ENCODE measurements at regions not wholly inside any gene's neighbourhood (a gene's known extent, or its start where the extent isn't known, plus 50 kb on each side); places are given as distances from the start of the nearest gene placed in this dataset.

GRCh38 chr7:26060733-26061677 lies 91.0 kb upstream of the NFE2L3 start:
- H3K27ac ChIP-seq (ENCODE audit: low read length), result no peak overlapping the region

GRCh38 chr7:26061678-26062603 lies 90.1 kb upstream of the NFE2L3 start:
- Histone ChIP-seq H3K9ac (ENCODE audit: low read length in 2 of 2) (no peak overlapping the region), H3K9me3 (ENCODE audit: control insufficient read depth in 2 of 2, low read length in 2 of 2) (peaks cover 0 to 3% of the 10 kb centered on the region in 2 donors), H3K4me3 (ENCODE audit: low read length in 2 of 2) (no peak overlapping the region), H3K27me3 (ENCODE audit: control insufficient read depth in 1 of 2, insufficient read depth in 2 of 2, low read length in 2 of 2) (peaks cover 7 to 8% of the 10 kb centered on the region in 2 donors), H3K27ac (ENCODE audit: low read length) (no peak overlapping the region), H3K36me3 (ENCODE audit: control insufficient read depth in 2 of 2, insufficient read depth in 2 of 2, low read length in 2 of 2) (no peaks in the 10 kb centered on the region), H3K4me1 (ENCODE audit: control insufficient read depth, insufficient read depth, low read length) (no peaks in the 10 kb centered on the region)

More at GRCh38 chr7:26060733-26061677, 91.0 kb upstream of the NFE2L3 start:
- Histone ChIP-seq H3K4me3 (ENCODE audit: low read length in 2 of 2) (no peak overlapping the region), H3K9me3 (ENCODE audit: control insufficient read depth in 2 of 2, low read length in 2 of 2) (peaks cover 0 to 5% of the 10 kb centered on the region in 2 donors), H3K27me3 (ENCODE audit: control insufficient read depth in 1 of 2, insufficient read depth in 2 of 2, low read length in 2 of 2) (peaks cover 7 to 10% of the 10 kb centered on the region in 2 donors), H3K36me3 (ENCODE audit: control insufficient read depth in 2 of 2, insufficient read depth in 2 of 2, low read length in 2 of 2) (no peaks in the 10 kb centered on the region), H3K4me1 (ENCODE audit: control insufficient read depth, insufficient read depth, low read length) (no peaks in the 10 kb centered on the region), H3K9ac (ENCODE audit: low read length in 2 of 2) (no peak overlapping the region)

GRCh38 chr7:26065652-26066051 lies 86.3 kb upstream of the NFE2L3 start:
- H3K9me3 ChIP-seq (ENCODE audit: control insufficient read depth in 2 of 2, low read length in 2 of 2), result no peaks in the 10 kb centered on the region
- no peaks in the 10 kb centered on the region for H3K4me1 ChIP-seq (ENCODE audit: control insufficient read depth, insufficient read depth, low read length)
- no peak overlapping the region for H3K27ac ChIP-seq (ENCODE audit: low read length)
- H3K9ac ChIP-seq (ENCODE audit: low read length in 2 of 2), result no peak overlapping the region
- peaks cover 3 to 8% of the 10 kb centered on the region in 2 donors for H3K27me3 ChIP-seq (ENCODE audit: control insufficient read depth in 1 of 2, insufficient read depth in 2 of 2, low read length in 2 of 2)
- H3K36me3 ChIP-seq (ENCODE audit: control insufficient read depth in 2 of 2, insufficient read depth in 2 of 2, low read length in 2 of 2), result no peaks in the 10 kb centered on the region
- H3K4me3 ChIP-seq (ENCODE audit: low read length in 2 of 2), result no peak overlapping the region

- H3K27me3 ChIP-seq (ENCODE audit: control insufficient read depth in 1 of 2, insufficient read depth in 2 of 2, low read length in 2 of 2), result peaks cover 3 to 9% of the 10 kb centered on the region in 2 donors
- H3K4me1 ChIP-seq (ENCODE audit: control insufficient read depth, insufficient read depth, low read length), result no peaks in the 10 kb centered on the region
- H3K9me3 ChIP-seq (ENCODE audit: control insufficient read depth in 2 of 2, low read length in 2 of 2), result no peaks in the 10 kb centered on the region
- H3K4me3 ChIP-seq (ENCODE audit: low read length in 2 of 2), result no peak overlapping the region
- no peak overlapping the region for H3K9ac ChIP-seq (ENCODE audit: low read length in 2 of 2)
- no peaks in the 10 kb centered on the region for H3K36me3 ChIP-seq (ENCODE audit: control insufficient read depth in 2 of 2, insufficient read depth in 2 of 2, low read length in 2 of 2)
- no peak overlapping the region for H3K27ac ChIP-seq (ENCODE audit: low read length)
Observed at GRCh38 chr7:26066736-26067135, 85.3 kb upstream of the NFE2L3 start.

GRCh38 chr7:26070290-26070689 lies 81.7 kb upstream of the NFE2L3 start:
- H3K27ac ChIP-seq (ENCODE audit: low read length), result no peak overlapping the region
- no peak overlapping the region for H3K9ac ChIP-seq (ENCODE audit: low read length in 2 of 2)
- no peaks in the 10 kb centered on the region for H3K36me3 ChIP-seq (ENCODE audit: control insufficient read depth in 2 of 2, insufficient read depth in 2 of 2, low read length in 2 of 2)
- peaks cover 7 to 13% of the 10 kb centered on the region in 2 donors for H3K27me3 ChIP-seq (ENCODE audit: control insufficient read depth in 1 of 2, insufficient read depth in 2 of 2, low read length in 2 of 2)
- no peaks in the 10 kb centered on the region for H3K4me1 ChIP-seq (ENCODE audit: control insufficient read depth, insufficient read depth, low read length)
- no peaks in the 10 kb centered on the region for H3K9me3 ChIP-seq (ENCODE audit: control insufficient read depth in 2 of 2, low read length in 2 of 2)
- no peak overlapping the region for H3K4me3 ChIP-seq (ENCODE audit: low read length in 2 of 2)

- Histone ChIP-seq H3K4me3 (ENCODE audit: low read length in 2 of 2) (no peak overlapping the region), H3K27ac (ENCODE audit: low read length) (no peak overlapping the region), H3K27me3 (ENCODE audit: control insufficient read depth in 1 of 2, insufficient read depth in 2 of 2, low read length in 2 of 2) (peaks cover 14 to 25% of the 10 kb centered on the region in 2 donors), H3K4me1 (ENCODE audit: control insufficient read depth, insufficient read depth, low read length) (no peaks in the 10 kb centered on the region), H3K36me3 (ENCODE audit: control insufficient read depth in 2 of 2, insufficient read depth in 2 of 2, low read length in 2 of 2) (no peaks in the 10 kb centered on the region), H3K9ac (ENCODE audit: low read length in 2 of 2) (no peak overlapping the region), H3K9me3 (ENCODE audit: control insufficient read depth in 2 of 2, low read length in 2 of 2) (no peaks in the 10 kb centered on the region)
Observed at GRCh38 chr7:26071622-26072456, 80.2 kb upstream of the NFE2L3 start.

- Histone ChIP-seq H3K9ac (ENCODE audit: low read length in 2 of 2) (no peak overlapping the region), H3K9me3 (ENCODE audit: control insufficient read depth in 2 of 2, low read length in 2 of 2) (no peaks in the 10 kb centered on the region), H3K27ac (ENCODE audit: low read length) (no peak overlapping the region), H3K4me1 (ENCODE audit: control insufficient read depth, insufficient read depth, low read length) (no peaks in the 10 kb centered on the region), H3K36me3 (ENCODE audit: control insufficient read depth in 2 of 2, insufficient read depth in 2 of 2, low read length in 2 of 2) (no peaks in the 10 kb centered on the region), H3K27me3 (ENCODE audit: control insufficient read depth in 1 of 2, insufficient read depth in 2 of 2, low read length in 2 of 2) (peaks cover 17 to 32% of the 10 kb centered on the region in 2 donors), H3K4me3 (ENCODE audit: low read length in 2 of 2) (no peak overlapping the region)
Observed at GRCh38 chr7:26073041-26073440, 79.0 kb upstream of the NFE2L3 start.

GRCh38 chr7:26074919-26075318 lies 77.1 kb upstream of the NFE2L3 start:
- Histone ChIP-seq H3K9ac (ENCODE audit: low read length in 2 of 2) (no peak overlapping the region), H3K27me3 (ENCODE audit: control insufficient read depth in 1 of 2, insufficient read depth in 2 of 2, low read length in 2 of 2) (peaks cover 27 to 37% of the 10 kb centered on the region in 2 donors), H3K4me3 (ENCODE audit: low read length in 2 of 2) (no peak overlapping the region), H3K27ac (ENCODE audit: low read length) (no peak overlapping the region), H3K4me1 (ENCODE audit: control insufficient read depth, insufficient read depth, low read length) (peaks cover 4% of the 10 kb centered on the region), H3K36me3 (ENCODE audit: control insufficient read depth in 2 of 2, insufficient read depth in 2 of 2, low read length in 2 of 2) (no peaks in the 10 kb centered on the region), H3K9me3 (ENCODE audit: control insufficient read depth in 2 of 2, low read length in 2 of 2) (no peaks in the 10 kb centered on the region)

- Histone ChIP-seq H3K36me3 (ENCODE audit: control insufficient read depth in 2 of 2, insufficient read depth in 2 of 2, low read length in 2 of 2) (no peaks in the 10 kb centered on the region), H3K27me3 (ENCODE audit: control insufficient read depth in 1 of 2, insufficient read depth in 2 of 2, low read length in 2 of 2) (peaks cover 30 to 37% of the 10 kb centered on the region in 2 donors)
Observed at GRCh38 chr7:26076691-26077090, 75.3 kb upstream of the NFE2L3 start.

More at GRCh38 chr7:26076691-26077090, 75.3 kb upstream of the NFE2L3 start:
- Histone ChIP-seq H3K9me3 (ENCODE audit: control insufficient read depth in 2 of 2, low read length in 2 of 2) (no peaks in the 10 kb centered on the region), H3K4me3 (ENCODE audit: low read length in 2 of 2) (no peak overlapping the region), H3K9ac (ENCODE audit: low read length in 2 of 2) (no peak overlapping the region), H3K27ac (ENCODE audit: low read length) (no peak overlapping the region), H3K4me1 (ENCODE audit: control insufficient read depth, insufficient read depth, low read length) (peaks cover 4% of the 10 kb centered on the region)

All from stomach smooth muscle (tissue), 2 donors.